ENCODE measurements at regions not wholly inside any gene's neighbourhood (a gene's known extent, or its start where the extent isn't known, plus 50 kb on each side); places are given as distances from the start of the nearest gene placed in this dataset.
A peak's percentile ranks its signal among the peaks of the same experiment; 100 is the strongest.

DNA sequence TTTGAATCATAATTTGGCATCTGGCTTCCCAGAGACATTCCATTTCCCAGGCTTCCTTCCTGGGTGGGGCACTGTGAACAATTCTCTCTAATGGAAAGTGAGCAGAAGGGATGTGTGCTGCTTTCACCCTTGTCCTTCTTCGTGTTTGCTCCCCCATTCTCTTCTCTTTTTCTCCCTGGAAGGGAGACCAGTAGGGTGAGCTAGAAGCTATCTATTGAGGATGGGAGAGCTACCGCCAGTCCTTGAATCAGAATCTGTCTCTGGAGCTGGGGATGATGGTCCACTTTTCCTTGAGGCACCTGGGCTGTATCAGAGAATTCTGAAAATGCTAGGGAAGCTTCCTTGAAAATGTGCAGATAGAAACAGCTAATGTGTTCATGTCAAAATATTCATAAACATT, 453.9 kb downstream of the WDR72 start:
- no peak for DNase-seq (ENCODE audit: low read depth)

DNA sequence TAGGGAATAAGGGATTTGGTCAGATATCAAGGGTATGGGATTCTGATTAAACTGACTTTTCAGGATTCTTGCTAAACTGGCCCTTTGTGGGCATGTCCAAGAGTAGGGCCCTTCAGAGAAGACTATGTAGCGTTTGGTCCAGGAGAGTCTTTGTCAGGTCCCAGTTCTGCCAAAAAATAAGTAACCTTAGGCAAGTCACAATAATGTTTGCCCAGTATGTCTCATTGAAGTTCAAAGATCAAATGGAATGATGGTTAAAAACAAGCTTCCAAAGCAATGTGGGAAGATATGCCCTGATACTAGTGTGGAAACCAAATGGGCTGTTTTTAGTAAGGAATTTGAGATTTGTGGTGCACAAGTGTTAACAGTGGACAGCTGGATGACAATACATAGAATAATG, 454.4 kb downstream of the WDR72 start:
- no peak for DNase-seq (ENCODE audit: low read depth)

DNA sequence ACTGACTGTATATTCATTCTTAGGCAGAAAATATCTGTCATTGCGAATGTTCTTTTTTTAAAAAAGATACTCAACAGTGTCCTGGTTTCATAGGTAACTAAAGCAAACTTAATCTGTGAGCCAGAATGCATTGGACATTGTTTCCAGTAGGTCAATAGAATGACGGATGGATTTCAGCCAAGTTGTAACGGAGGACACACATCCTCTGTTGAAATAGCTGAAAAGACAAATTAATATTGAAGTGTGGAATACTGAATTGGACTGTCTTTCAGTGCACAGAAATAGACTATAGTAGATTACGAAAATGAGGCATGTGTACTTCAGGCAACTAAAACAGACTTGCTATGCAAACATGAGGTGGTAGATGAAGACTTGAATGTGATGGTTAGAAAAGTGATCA, 461.6 kb downstream of the WDR72 start:
- DNase-seq (ENCODE audit: low read depth), result no peak

DNA sequence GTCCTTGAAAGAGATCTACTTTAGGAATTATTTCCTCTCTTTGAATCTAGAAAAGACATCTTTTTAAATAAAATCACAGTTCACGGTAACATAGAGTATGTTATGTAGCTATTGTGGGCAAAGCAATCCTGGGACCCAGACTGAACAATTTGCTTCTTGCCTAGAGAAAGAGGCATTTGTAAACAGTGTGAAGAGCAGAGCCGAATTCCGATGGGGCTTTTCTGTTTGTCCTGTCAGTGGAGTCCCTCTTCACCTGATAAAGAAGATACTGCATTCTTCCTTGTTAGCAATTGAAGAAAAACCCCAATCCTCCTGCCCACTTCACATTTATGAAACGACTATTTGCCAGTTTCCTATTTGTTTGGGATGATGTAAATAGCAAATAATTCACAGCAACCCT, 462.9 kb downstream of the WDR72 start:
- DNase-seq (ENCODE audit: low read depth), result no peak

DNA sequence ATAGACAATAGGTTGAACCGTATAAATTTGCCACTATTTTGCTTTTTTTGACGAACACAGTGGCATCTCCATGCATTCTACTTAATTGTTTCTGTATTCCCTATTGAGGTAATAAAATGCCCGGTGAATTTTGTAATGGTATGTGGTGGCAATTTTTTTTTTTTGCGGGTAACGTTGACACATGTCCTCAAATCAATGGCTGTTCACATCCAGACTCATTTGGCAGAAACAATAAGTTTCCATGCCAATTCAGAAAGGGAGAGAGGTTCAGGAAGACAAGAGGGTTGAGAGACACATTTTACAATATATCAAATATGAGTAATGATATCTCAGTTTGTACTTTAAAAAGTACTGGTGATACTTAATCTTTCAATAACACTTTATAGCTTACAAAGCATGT, 463.9 kb downstream of the WDR72 start:
- DNase-seq (ENCODE audit: low read depth), result no peak

DNA sequence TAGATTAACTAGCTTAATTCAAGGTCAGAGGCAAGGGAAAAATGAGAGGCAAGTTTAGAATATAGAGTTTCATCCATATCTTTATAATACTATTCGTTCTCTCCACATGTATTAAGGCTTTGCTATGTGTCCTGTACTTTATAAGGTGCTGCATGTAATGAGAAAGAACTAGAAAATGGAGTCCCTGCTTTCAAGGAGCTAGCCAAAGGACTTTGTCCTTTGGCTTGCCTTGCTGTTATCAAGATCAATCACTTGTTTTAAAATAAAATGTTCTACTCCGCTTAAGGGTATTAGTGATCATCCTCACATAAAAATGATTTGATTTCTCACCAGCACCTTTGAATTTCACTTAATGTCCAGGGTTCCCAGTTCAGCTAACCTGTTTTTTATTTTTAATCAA, 470.9 kb downstream of the WDR72 start:
- no peak for DNase-seq (ENCODE audit: low read depth)

DNA sequence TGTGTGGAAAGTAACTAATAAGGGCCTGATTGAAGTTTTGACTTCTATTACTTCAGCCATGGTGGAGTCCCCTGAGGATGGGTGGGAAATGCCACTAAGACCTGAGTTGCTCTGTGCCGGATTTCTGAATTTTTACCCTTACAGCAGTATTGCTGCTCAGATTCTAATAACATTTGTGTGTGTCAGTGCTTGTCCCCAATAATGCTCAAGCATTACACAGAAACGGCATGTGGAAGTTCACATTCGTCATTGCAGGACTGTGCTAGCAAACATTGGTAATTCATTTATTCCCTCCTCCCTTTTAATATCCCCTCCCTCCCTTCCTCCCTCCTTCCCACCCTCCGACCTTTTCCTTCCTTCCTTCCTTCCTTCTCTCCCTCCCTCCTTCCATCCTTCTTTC, 484.5 kb upstream of the ONECUT1 start:
- no peak for DNase-seq (ENCODE audit: low read depth)

DNA sequence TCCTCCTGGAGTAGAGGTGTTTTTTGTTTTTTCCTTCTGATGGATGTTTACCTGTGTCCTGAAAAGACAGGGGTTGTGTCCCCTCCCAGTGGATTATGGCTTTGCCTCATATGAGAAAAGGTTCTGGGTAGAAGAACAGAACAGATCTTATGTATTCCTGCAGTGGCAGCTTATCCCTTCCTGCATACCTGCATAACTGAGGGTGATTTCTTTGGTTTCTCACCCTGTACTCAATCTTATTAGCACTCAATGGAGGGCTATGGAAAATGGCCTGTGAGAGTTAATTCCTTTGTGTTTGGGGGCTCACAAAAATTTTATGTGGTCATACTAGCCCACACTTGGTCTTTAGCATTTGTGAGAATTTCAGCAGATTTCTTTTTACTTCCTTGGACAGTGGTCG, 482.0 kb upstream of the ONECUT1 start:
- DNase-seq (ENCODE audit: low read depth), result no peak

DNA sequence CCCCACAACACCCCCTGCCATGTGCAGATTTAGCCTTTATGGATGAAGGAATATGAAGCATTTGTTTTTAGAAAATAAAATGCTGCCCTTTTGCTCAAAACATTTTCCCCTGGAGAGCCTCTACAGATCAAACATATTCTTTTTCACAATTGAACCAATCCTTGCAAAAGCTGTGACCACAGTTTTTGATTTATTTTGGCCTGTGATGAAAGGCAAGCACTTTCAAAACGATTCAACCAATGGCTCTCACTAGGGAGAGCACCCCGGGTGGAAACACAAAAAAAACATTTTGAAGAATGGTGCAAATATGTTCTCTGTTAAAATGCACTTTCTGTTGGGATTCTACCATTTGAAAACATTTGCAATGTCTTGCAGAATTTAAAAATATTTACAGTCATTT, 476.0 kb upstream of the ONECUT1 start:
- DNase-seq (ENCODE audit: low read depth), result no peak

DNA sequence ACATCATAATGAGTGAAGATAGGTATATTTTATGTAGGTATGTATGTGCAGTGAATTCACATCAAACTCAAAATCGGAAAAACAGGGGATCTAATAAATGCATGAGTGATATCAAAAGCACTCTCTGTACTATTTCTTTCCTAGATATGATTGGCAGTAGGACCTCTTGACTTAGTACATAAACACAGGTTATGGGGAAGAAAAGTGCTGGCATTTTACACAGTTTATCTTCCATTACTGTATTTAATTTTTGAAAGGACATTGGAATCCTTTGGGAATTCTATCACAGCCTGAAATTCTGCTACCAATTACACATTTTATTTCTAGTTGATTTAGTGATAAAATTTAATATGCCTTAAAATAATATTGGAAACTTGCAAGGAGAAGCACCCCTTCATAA, 470.5 kb upstream of the ONECUT1 start:
- no peak for DNase-seq (ENCODE audit: low read depth)

DNA sequence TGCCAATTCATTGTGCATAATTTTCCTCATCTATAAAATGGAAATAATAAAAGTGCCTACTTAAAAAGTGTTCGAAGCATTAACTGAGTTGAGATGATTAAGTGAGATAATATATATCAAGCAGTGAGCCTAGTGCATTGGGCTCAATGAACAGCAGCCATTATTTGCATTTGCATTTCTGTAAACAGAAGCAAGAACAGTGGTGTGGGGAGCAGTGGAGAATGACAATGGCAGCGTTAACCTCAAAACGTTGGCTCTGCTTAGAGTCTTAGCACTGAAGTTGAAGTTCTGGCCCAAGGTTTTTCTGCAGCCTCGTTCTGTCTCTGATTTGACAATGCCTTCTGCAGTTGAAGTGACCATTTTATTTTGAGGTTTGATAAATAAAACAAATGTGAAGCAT, 466.3 kb upstream of the ONECUT1 start:
- DNase-seq (ENCODE audit: low read depth), result no peak

DNA sequence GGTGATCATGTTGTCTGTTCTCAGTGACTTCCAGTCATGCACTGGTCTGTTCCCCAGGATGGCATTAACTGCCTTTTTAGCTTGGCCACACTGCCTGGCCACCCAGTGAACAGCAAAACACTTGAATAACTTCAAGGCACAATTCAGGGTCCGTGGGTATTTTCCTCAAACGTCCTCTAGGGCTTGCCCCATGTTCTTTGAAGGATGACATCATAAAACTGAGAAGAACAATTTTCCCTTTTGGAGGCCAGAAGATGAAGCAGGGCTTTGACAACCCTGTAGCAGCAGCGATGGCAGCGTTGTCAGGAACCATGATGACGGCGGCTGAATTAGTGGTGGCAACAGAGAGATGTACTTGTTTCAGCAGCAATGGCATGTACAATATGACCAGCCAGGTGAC, 465.9 kb upstream of the ONECUT1 start:
- DNase-seq (ENCODE audit: low read depth), result no peak

DNA sequence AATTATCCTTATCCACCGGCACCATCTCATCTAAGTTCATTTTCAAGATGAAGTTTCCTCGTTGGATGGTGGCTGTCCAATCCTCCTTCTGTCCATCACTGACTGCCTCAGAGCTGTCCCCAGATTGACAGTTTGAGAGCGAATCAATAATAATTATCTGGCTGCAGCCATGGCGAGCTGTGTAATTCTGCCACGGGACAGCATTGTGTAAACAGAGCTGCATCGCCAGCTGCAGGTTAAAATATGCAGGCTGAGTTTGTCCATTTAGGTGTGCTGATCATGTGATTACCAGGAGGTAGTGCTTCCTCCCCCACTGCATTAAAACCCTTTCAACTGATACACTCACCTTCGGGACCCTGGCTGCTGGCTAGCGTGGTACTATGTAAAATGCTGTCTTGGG, 461.9 kb upstream of the ONECUT1 start:
- no peak for DNase-seq (ENCODE audit: low read depth)

DNA sequence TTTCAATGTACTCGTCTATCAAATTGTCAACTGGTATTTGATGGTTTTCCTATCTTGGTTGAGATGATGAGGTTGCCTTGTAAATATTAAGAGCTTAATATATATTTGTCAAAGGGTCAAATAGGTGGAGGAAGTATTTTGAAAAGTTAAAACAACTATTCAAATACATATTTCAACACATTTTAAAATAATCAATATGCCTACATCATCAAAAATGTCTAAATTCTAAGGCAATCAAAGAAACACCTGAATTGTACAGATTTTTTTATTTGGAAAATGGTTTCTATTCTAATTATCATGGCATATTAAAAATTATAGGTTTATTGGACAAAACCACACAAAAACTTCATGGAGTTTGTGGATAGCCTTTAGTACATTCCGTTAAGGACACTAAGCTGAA, 461.4 kb upstream of the ONECUT1 start:
- DNase-seq (ENCODE audit: low read depth), result no peak

DNA sequence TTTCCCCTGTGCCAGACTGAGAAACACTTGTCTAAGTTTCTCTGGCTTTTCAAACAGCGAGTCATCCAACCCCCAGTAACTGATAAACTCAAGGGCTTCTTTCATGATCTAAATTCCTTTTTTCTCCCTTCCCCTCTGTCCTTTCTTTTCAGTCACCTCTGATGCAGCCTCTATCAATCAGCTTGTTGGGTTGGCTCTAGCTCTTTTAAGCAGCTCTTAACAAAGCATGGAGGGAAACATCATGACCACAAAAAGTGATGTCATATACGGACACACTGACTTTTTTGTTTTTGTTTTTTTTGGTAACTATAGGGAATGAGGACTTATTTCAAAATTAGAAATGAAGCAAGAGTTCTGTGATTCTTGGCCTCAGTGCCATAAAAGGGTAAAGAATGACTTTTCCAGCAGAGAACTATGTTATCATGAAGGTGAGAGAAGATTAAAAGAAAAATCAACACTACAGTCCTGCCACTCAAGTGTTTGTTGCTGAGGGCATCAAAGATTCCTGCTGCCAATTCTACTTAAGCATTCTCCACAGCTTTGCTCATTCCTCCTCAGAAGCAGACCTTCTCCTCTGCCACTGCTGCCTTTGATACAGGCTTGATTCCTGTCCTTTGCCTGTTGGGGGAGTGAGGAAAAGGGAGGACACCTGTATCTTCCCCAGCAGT, 457.0 kb upstream of the ONECUT1 start:
- DNase-seq (ENCODE audit: low read depth), result peak; percentile 6

DNA sequence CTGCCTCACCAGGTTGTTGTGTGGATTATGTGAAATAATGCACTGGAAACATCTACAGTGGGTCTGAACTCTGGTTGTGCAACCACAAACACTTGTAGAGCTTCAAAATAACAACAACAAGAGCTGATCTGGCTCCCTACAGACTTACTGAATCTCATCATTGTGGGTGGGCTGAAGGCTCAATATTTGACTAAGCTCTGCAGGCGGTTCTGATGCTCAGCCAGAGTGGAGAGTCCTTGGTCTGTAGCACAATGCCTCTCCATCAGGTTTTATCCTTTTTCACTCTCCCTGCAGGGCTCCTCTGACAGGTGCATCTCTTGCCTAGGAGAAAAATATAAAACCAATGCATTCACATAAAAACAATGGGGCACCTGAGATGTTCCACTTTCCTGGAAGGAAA, 456.3 kb upstream of the ONECUT1 start:
- DNase-seq (ENCODE audit: low read depth), result no peak

DNA sequence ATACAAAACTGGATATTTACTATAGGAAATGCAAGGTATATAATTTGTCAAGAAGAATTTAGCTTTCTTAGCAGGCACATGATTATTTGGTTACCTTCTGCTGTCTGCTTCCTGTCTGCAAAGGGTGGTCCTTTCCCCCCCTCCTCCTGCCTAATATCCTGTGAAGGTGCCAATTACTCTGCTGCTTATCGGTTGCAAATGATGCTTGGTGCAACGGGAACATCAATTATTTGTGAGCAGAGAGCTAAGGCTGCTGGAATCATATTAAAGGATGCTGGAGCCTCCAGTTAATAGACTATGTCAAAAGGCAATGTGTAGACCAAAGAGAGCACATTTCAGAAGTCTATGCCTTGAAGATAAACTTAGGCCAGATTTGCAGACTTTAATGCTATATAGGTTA, 443.7 kb upstream of the ONECUT1 start:
- no peak for DNase-seq (ENCODE audit: low read depth)

DNA sequence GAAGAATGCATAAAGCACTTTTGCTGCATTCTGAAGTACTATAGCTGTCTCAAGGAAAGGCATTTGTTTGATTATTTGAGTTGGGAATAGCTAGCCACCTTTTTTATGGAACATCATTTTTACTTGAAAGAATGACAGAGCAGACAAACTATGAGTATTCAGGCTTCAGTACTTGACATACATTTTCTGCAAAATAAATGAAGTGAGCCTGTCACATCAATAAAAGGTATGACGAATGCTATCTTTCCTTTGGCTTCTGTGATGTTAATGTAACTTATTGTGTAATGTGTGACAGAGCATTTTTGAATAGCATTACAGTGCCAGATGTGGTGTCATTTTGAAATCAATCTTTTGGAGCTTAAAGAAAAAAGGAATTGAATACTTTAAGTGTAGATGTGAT, 440.3 kb upstream of the ONECUT1 start:
- no peak for DNase-seq (ENCODE audit: low read depth)

DNA sequence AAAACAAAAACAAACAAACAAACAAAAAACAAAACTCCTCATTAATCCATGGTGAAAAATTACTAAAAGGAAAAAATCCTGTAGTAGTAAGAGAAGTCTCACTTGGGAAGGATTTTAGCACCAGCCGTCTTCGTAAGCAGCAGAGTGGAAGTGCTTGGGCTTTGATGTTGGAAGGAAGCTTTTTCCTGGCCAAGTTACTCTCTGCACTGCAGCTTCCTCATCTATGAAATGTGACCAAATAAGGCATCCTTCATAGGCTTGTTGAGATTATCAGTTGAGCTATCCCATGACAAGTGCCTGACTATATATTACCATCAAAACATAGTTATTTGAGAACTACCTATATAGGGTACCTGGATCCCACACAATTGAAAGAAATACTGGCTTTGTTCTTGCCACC, 436.4 kb upstream of the ONECUT1 start:
- no peak for DNase-seq (ENCODE audit: low read depth)

DNA sequence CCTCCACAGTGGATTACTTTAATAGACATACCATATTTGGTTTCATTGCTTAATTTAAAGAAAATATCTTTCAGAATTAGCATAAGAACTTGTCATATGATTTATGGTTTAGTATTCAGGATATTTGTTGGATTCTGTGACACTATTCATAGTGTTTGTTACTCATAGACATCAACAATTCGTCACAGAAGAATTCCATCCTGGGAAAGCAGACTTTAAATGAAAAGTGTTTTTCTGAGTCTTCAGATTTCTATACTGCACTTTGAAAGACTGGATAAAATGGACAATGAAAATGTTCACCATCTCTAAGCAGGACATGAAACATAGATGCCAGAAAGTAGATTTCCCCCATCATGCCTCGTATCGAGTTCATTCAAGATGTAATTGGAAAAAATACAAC, 435.6 kb upstream of the ONECUT1 start:
- DNase-seq (ENCODE audit: low read depth), result no peak

DNA sequence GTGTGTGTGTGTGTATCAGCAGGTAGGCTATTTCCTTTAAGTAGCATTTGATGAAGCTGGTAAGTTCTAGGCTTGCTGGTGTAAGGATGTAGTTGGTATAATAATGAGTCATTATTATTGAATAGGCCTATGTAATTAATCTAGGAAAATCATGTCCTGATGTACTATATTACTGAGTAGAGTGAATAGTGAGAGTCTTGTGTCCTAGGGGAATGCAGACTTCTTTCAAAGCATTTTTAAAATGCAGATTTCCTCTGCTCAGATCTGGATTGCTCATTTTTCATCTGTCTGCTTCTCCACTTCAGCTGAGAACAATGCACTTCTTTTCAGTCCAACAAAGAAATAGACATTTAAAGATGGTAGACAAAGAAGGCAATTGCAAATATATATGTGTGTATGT, 434.2 kb upstream of the ONECUT1 start:
- DNase-seq (ENCODE audit: low read depth), result no peak

DNA sequence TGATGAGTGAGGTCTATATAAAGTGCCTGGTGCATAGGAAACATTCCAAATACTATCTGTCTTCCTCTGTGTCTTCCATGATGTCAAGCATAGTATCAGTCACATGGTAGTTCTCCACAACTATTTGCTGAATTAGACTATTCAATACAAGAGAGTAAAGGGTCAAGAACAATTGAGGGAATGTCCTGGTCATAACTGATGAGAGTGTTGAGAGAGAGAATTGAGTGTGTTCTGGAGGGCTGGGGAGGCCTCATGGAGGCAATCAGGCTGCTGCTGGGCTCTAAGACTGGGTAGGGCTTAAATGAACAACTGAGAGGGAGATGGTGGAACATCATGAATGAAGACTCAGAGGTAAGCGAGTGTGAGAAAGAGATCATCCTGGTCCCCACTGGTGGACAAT, 433.7 kb upstream of the ONECUT1 start:
- no peak for DNase-seq (ENCODE audit: low read depth)

DNA sequence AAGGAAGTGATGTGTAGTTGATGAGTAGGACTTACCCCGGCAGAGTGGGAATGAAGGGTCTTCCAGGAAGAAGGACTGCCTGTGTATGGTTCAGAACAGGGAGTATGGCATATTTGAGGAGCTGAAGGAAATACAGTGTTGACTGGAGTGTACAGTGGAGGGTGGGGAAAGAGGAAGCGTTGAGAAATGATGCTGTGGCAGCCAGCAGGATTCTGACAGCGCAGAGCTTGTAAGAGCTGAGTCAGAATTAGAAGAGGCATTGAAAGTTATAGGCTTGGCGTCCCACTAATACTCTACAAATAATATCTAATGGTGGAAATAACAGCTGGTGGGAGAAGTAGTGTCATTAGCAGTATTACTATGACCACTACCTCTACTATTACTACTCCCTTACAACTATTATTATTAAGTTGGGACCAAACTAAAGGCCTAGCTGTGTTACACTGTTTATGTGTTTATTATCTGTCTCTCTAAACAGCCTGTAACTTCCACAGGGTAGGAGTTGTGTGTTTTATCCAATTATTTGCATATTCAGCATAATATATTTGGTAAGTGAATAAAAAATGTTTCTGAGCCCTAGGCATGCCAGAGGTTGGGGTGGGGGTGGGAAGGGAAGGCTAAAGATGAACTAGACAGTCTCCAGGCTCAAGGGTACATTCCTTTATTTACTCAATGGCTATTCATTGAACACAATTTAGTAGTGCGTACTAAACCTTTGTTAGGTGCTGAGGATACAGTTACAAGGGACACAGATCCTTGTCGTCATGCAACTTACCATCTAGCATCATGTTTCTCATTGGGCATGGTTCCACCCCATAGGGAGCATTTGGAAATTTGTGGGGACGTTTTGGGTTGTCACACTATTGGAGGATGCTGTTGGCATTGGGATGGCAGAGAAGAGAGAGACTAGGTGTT, 428.8 kb upstream of the ONECUT1 start:
- DNase-seq (ENCODE audit: low read depth), result peak; percentile 44
